ENCODE measurements at regions not wholly inside any gene's neighbourhood (a gene's known extent, or its start where the extent isn't known, plus 50 kb on each side); places are given as distances from the start of the nearest gene placed in this dataset.

DNA sequence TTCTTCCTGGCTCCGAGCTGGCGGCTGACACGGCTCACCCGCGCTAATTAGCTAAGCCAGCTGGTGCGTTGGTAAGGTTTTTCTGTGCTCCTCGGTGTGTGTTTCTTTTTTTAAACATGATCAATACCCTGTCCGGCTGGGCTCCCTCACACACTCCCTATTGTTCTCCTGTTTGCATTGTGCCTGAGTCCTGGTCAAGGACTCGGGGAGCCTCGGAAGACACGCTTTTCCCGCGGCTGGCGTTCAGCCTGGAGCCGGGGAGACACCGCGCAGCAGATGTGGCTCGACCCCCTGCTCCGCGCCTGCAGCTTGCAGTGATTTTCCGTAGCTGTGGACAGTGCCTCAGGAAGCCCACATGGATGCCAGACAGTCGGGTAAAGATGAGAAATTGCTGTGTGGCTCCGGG lies 454.9 kb upstream of the CADM1 start:
- WGBS, 2 experiments (ENCODE audit: insufficient coverage in 1 of 2, insufficient read length in 1 of 2), result 93 to 96% methylated on average over 16 to 23 of the region's 23 CpGs
- H3K4me3 ChIP-seq (ENCODE audit: low read length), result no peak overlapping the region
- H3K36me3 ChIP-seq (ENCODE audit: control insufficient read depth, insufficient read depth, low read length), result no peaks in the 10 kb centered on the region
- H3K4me1 ChIP-seq (ENCODE audit: control insufficient read depth, insufficient read depth, low read length), result no peaks in the 10 kb centered on the region
- H3K27me3 ChIP-seq (ENCODE audit: control insufficient read depth, insufficient read depth, low read length, poor library complexity, severe bottlenecking), result no peaks in the 10 kb centered on the region
- H3K27ac ChIP-seq (ENCODE audit: low read depth, low read length), result peak overlapping the region; percentile 75
- no peak for DNase-seq
- no peak overlapping the region for H3K4me3 Mint-ChIP-seq
- TF ChIP-seq, protein P1, sequence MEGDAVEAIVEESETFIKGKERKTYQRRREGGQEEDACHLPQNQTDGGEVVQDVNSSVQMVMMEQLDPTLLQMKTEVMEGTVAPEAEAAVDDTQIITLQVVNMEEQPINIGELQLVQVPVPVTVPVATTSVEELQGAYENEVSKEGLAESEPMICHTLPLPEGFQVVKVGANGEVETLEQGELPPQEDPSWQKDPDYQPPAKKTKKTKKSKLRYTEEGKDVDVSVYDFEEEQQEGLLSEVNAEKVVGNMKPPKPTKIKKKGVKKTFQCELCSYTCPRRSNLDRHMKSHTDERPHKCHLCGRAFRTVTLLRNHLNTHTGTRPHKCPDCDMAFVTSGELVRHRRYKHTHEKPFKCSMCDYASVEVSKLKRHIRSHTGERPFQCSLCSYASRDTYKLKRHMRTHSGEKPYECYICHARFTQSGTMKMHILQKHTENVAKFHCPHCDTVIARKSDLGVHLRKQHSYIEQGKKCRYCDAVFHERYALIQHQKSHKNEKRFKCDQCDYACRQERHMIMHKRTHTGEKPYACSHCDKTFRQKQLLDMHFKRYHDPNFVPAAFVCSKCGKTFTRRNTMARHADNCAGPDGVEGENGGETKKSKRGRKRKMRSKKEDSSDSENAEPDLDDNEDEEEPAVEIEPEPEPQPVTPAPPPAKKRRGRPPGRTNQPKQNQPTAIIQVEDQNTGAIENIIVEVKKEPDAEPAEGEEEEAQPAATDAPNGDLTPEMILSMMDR (conservative IDR thresholded peaks at IDR 0.05), result no peak
- H3K9ac ChIP-seq (ENCODE audit: extremely low read depth, low read length, poor library complexity, severe bottlenecking), result no peak overlapping the region
- no peak overlapping the region for H3K27ac Mint-ChIP-seq
- no peaks in the 10 kb centered on the region for H3K9me3 Mint-ChIP-seq
- no peaks in the 10 kb centered on the region for H3K9me3 ChIP-seq (ENCODE audit: control insufficient read depth, low read length)
- H3K4me1 Mint-ChIP-seq, result peaks cover 10% of the 10 kb centered on the region
- no peaks in the 10 kb centered on the region for H3K36me3 Mint-ChIP-seq (ENCODE audit: low read depth)
- peaks cover 14% of the 10 kb centered on the region for H3K27me3 Mint-ChIP-seq (ENCODE audit: insufficient read depth)

DNA sequence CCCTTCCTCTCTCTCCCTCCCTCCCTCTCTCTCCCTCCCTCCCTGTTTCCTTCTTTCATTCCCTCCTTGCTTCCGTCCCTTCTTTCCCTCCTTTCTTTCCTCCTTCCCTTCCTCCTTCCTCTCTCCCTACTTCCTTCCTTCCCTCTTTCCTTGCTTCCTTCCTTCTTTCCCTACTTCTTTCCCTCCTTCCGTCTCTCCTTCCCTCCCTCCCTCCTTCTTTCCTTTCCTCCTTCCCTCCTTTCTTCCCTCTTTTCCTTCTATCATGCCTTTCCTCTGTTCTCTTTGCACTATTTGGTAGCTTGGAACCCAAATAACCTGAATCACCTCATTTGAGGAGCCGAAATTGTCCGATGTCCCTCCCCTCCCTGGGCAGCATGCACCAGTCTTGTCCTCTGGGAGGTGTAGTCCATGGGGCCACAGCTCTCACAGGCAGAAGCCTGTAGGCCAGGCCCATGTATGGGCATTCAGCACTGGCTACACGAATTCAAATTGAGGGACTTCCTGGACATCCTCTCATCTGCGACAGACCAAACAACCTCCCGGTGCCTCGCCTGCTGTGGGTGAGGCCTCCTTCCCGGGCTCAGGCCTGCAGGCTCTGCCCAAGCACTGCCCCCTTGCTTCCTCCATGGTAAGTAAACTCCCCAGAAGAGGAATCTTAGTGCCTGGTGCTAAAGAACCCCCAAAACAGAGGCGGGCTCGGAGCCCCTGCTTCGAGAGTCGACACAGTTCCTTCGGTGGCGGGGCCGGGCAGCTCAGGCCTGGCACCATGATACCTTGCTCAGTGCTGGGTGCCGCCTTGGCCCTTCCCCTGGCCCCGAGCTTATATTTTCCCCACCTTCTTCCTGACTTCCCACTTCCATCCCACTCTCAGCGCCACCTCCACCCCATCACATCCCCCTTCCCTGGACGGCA lies 454.1 kb upstream of the CADM1 start:
- peak overlapping the region; percentile 75 for H3K27ac ChIP-seq (ENCODE audit: low read depth, low read length)
- DNase-seq, result peak; percentile 54

DNA sequence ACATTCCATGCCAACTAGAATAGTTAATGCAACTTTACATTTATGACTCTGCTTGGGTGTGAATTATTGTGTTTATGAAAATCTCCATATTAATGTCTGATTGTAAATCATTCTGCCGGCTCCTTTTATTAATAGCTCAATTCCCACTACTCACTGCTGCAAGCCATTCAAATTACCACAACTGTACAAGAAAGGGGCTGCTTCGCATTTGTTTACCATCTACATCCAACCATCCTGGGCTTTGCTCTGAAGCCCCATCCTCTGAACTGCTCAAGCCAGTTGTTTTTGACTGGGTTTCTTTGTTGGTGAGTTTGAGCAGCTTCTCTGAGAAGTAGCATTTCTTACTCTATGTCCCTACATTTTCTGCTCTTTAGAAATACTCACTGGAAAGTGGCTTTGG lies 451.6 kb upstream of the CADM1 start:
- peaks cover 7% of the 10 kb centered on the region for H3K9me3 ChIP-seq (ENCODE audit: control insufficient read depth, low read length)
- TF ChIP-seq, protein P1 (conservative IDR thresholded peaks at IDR 0.05), result no peak
- peaks cover 10% of the 10 kb centered on the region for H3K9me3 Mint-ChIP-seq
- H3K27ac ChIP-seq (ENCODE audit: low read depth, low read length), result peak overlapping the region; percentile 26
- H3K4me3 Mint-ChIP-seq, result no peak overlapping the region
- no peaks in the 10 kb centered on the region for H3K36me3 Mint-ChIP-seq (ENCODE audit: low read depth)
- no peak overlapping the region for H3K9ac ChIP-seq (ENCODE audit: extremely low read depth, low read length, poor library complexity, severe bottlenecking)
- H3K4me3 ChIP-seq (ENCODE audit: low read length), result no peak overlapping the region
- H3K4me1 ChIP-seq (ENCODE audit: control insufficient read depth, insufficient read depth, low read length), result no peaks in the 10 kb centered on the region
- H3K27ac Mint-ChIP-seq, result no peak overlapping the region
- 88% methylated on average over 2 of the region's 2 CpGs; no CpG with 5 or more reads in 1 of the 2 experiments for WGBS, 2 experiments (ENCODE audit: insufficient coverage in 1 of 2, insufficient read length in 1 of 2)
- H3K4me1 Mint-ChIP-seq, result peaks cover 1% of the 10 kb centered on the region
- no peaks in the 10 kb centered on the region for H3K36me3 ChIP-seq (ENCODE audit: control insufficient read depth, insufficient read depth, low read length)
- no peaks in the 10 kb centered on the region for H3K27me3 Mint-ChIP-seq (ENCODE audit: insufficient read depth)
- no peaks in the 10 kb centered on the region for H3K27me3 ChIP-seq (ENCODE audit: control insufficient read depth, insufficient read depth, low read length, poor library complexity, severe bottlenecking)
- no peak for DNase-seq

More for the DNA sequence above, 454.1 kb upstream of the CADM1 start:
- Mint-ChIP-seq H3K36me3 (ENCODE audit: low read depth) (no peaks in the 10 kb centered on the region), H3K27ac (no peak overlapping the region), H3K4me1 (peaks cover 10% of the 10 kb centered on the region), H3K9me3 (no peaks in the 10 kb centered on the region), H3K4me3 (no peak overlapping the region), H3K27me3 (ENCODE audit: insufficient read depth) (peaks cover 7% of the 10 kb centered on the region)
- no peaks in the 10 kb centered on the region for H3K9me3 ChIP-seq (ENCODE audit: control insufficient read depth, low read length)
- no peaks in the 10 kb centered on the region for H3K27me3 ChIP-seq (ENCODE audit: control insufficient read depth, insufficient read depth, low read length, poor library complexity, severe bottlenecking)
- TF ChIP-seq, protein P1 (conservative IDR thresholded peaks at IDR 0.05), result peak; percentile 35
- H3K4me3 ChIP-seq (ENCODE audit: low read length), result no peak overlapping the region
- no peaks in the 10 kb centered on the region for H3K36me3 ChIP-seq (ENCODE audit: control insufficient read depth, insufficient read depth, low read length)
- no peaks in the 10 kb centered on the region for H3K4me1 ChIP-seq (ENCODE audit: control insufficient read depth, insufficient read depth, low read length)
- WGBS, 2 experiments (ENCODE audit: insufficient coverage in 1 of 2, insufficient read length in 1 of 2), result 89% methylated on average over 7 to 20 of the region's 20 CpGs
- no peak overlapping the region for H3K9ac ChIP-seq (ENCODE audit: extremely low read depth, low read length, poor library complexity, severe bottlenecking)

Data from endodermal cell (in vitro differentiated cells).